ENCODE measurements at regions not wholly inside any gene's neighbourhood (a gene's known extent, or its start where the extent isn't known, plus 50 kb on each side); places are given as distances from the start of the nearest gene placed in this dataset.

- Histone ChIP-seq H3K4me3 (ENCODE audit: low read length) (no peak overlapping the region), H3K9me3 (ENCODE audit: control insufficient read depth, low read depth, low read length) (no peaks in the 10 kb centered on the region), H3K27ac (ENCODE audit: low read length) (no peak overlapping the region), H3K4me1 (ENCODE audit: control insufficient read depth, insufficient read depth, low read length) (no peaks in the 10 kb centered on the region), H3K27me3 (ENCODE audit: control insufficient read depth, insufficient read depth, low read length) (no peaks in the 10 kb centered on the region), H3K36me3 (ENCODE audit: control insufficient read depth, insufficient read depth, low read length) (no peaks in the 10 kb centered on the region)
- WGBS (ENCODE audit: insufficient coverage, low lambda C conversion rate) = 100% methylated on average over 1 of the region's 1 CpG
- DNase-seq = no peak
Observed at GRCh38 chr3:8266730-8267131, 234.9 kb upstream of the LMCD1 start.

GRCh38 chr3:8273479-8273878 lies 228.1 kb upstream of the LMCD1 start:
- no peaks in the 10 kb centered on the region for H3K4me1 ChIP-seq (ENCODE audit: control insufficient read depth, insufficient read depth, low read length)
- H3K4me3 ChIP-seq (ENCODE audit: low read length) = no peak overlapping the region
- H3K36me3 ChIP-seq (ENCODE audit: control insufficient read depth, insufficient read depth, low read length) = no peaks in the 10 kb centered on the region
- no peak for DNase-seq
- no peaks in the 10 kb centered on the region for H3K9me3 ChIP-seq (ENCODE audit: control insufficient read depth, low read depth, low read length)
- H3K27ac ChIP-seq (ENCODE audit: low read length) = no peak overlapping the region
- no peaks in the 10 kb centered on the region for H3K27me3 ChIP-seq (ENCODE audit: control insufficient read depth, insufficient read depth, low read length)
- no CpG with 5 or more reads among the region's 5 CpGs for WGBS (ENCODE audit: insufficient coverage, low lambda C conversion rate)

- Histone ChIP-seq H3K4me1 (ENCODE audit: control insufficient read depth, insufficient read depth, low read length) (no peaks in the 10 kb centered on the region), H3K27me3 (ENCODE audit: control insufficient read depth, insufficient read depth, low read length) (no peaks in the 10 kb centered on the region), H3K27ac (ENCODE audit: low read length) (no peak overlapping the region), H3K36me3 (ENCODE audit: control insufficient read depth, insufficient read depth, low read length) (no peaks in the 10 kb centered on the region), H3K4me3 (ENCODE audit: low read length) (no peak overlapping the region), H3K9me3 (ENCODE audit: control insufficient read depth, low read depth, low read length) (no peaks in the 10 kb centered on the region)
- no CpG with 5 or more reads among the region's 3 CpGs for WGBS (ENCODE audit: insufficient coverage, low lambda C conversion rate)
- no peak for DNase-seq
Observed at GRCh38 chr3:8276056-8276455, 225.6 kb upstream of the LMCD1 start.

- H3K27me3 ChIP-seq (ENCODE audit: control insufficient read depth, insufficient read depth, low read length) = no peaks in the 10 kb centered on the region
- 100% methylated on average over 1 of the region's 2 CpGs for WGBS (ENCODE audit: insufficient coverage, low lambda C conversion rate)
- DNase-seq = no peak
- H3K4me3 ChIP-seq (ENCODE audit: low read length) = no peak overlapping the region
- H3K27ac ChIP-seq (ENCODE audit: low read length) = no peak overlapping the region
- no peaks in the 10 kb centered on the region for H3K36me3 ChIP-seq (ENCODE audit: control insufficient read depth, insufficient read depth, low read length)
- H3K9me3 ChIP-seq (ENCODE audit: control insufficient read depth, low read depth, low read length) = no peaks in the 10 kb centered on the region
- no peaks in the 10 kb centered on the region for H3K4me1 ChIP-seq (ENCODE audit: control insufficient read depth, insufficient read depth, low read length)
Observed at GRCh38 chr3:8276506-8276905, 225.1 kb upstream of the LMCD1 start.

- H3K27ac ChIP-seq (ENCODE audit: low read length) = no peak overlapping the region
- H3K9me3 ChIP-seq (ENCODE audit: control insufficient read depth, low read depth, low read length) = no peaks in the 10 kb centered on the region
- WGBS (ENCODE audit: insufficient coverage, low lambda C conversion rate) = no CpG with 5 or more reads among the region's 7 CpGs
- no peak for DNase-seq
- H3K27me3 ChIP-seq (ENCODE audit: control insufficient read depth, insufficient read depth, low read length) = no peaks in the 10 kb centered on the region
- H3K4me1 ChIP-seq (ENCODE audit: control insufficient read depth, insufficient read depth, low read length) = no peaks in the 10 kb centered on the region
- no peaks in the 10 kb centered on the region for H3K36me3 ChIP-seq (ENCODE audit: control insufficient read depth, insufficient read depth, low read length)
- no peak overlapping the region for H3K4me3 ChIP-seq (ENCODE audit: low read length)
Observed at GRCh38 chr3:8278448-8278847, 223.2 kb upstream of the LMCD1 start.

GRCh38 chr3:8279476-8279875 lies 222.1 kb upstream of the LMCD1 start:
- no peak for DNase-seq
- H3K27me3 ChIP-seq (ENCODE audit: control insufficient read depth, insufficient read depth, low read length) = no peaks in the 10 kb centered on the region
- no peaks in the 10 kb centered on the region for H3K9me3 ChIP-seq (ENCODE audit: control insufficient read depth, low read depth, low read length)
- no peak overlapping the region for H3K4me3 ChIP-seq (ENCODE audit: low read length)
- no peak overlapping the region for H3K27ac ChIP-seq (ENCODE audit: low read length)
- WGBS (ENCODE audit: insufficient coverage, low lambda C conversion rate) = no CpG with 5 or more reads among the region's 7 CpGs
- H3K4me1 ChIP-seq (ENCODE audit: control insufficient read depth, insufficient read depth, low read length) = no peaks in the 10 kb centered on the region
- H3K36me3 ChIP-seq (ENCODE audit: control insufficient read depth, insufficient read depth, low read length) = no peaks in the 10 kb centered on the region

GRCh38 chr3:8279886-8280550 lies 221.6 kb upstream of the LMCD1 start:
- H3K9me3 ChIP-seq (ENCODE audit: control insufficient read depth, low read depth, low read length) = no peaks in the 10 kb centered on the region
- no peak overlapping the region for H3K4me3 ChIP-seq (ENCODE audit: low read length)
- no peaks in the 10 kb centered on the region for H3K4me1 ChIP-seq (ENCODE audit: control insufficient read depth, insufficient read depth, low read length)
- 20% methylated on average over 1 of the region's 5 CpGs for WGBS (ENCODE audit: insufficient coverage, low lambda C conversion rate)
- DNase-seq = no peak
- no peaks in the 10 kb centered on the region for H3K27me3 ChIP-seq (ENCODE audit: control insufficient read depth, insufficient read depth, low read length)
- no peak overlapping the region for H3K27ac ChIP-seq (ENCODE audit: low read length)
- H3K36me3 ChIP-seq (ENCODE audit: control insufficient read depth, insufficient read depth, low read length) = no peaks in the 10 kb centered on the region

GRCh38 chr3:8282541-8283165 lies 219.0 kb upstream of the LMCD1 start:
- Histone ChIP-seq H3K36me3 (ENCODE audit: control insufficient read depth, insufficient read depth, low read length) (no peaks in the 10 kb centered on the region), H3K9me3 (ENCODE audit: control insufficient read depth, low read depth, low read length) (no peaks in the 10 kb centered on the region), H3K27me3 (ENCODE audit: control insufficient read depth, insufficient read depth, low read length) (no peaks in the 10 kb centered on the region), H3K4me3 (ENCODE audit: low read length) (no peak overlapping the region), H3K4me1 (ENCODE audit: control insufficient read depth, insufficient read depth, low read length) (no peaks in the 10 kb centered on the region), H3K27ac (ENCODE audit: low read length) (no peak overlapping the region)
- no peak for DNase-seq

- H3K9me3 ChIP-seq (ENCODE audit: control insufficient read depth, low read depth, low read length) = no peaks in the 10 kb centered on the region
- H3K27me3 ChIP-seq (ENCODE audit: control insufficient read depth, insufficient read depth, low read length) = no peaks in the 10 kb centered on the region
- DNase-seq = no peak
- no peak overlapping the region for H3K4me3 ChIP-seq (ENCODE audit: low read length)
- no peaks in the 10 kb centered on the region for H3K36me3 ChIP-seq (ENCODE audit: control insufficient read depth, insufficient read depth, low read length)
- H3K4me1 ChIP-seq (ENCODE audit: control insufficient read depth, insufficient read depth, low read length) = no peaks in the 10 kb centered on the region
- no CpG with 5 or more reads among the region's 1 CpG for WGBS (ENCODE audit: insufficient coverage, low lambda C conversion rate)
- no peak overlapping the region for H3K27ac ChIP-seq (ENCODE audit: low read length)
Observed at GRCh38 chr3:8283193-8283592, 218.4 kb upstream of the LMCD1 start.

- DNase-seq = no peak
- Histone ChIP-seq H3K27me3 (ENCODE audit: control insufficient read depth, insufficient read depth, low read length) (no peaks in the 10 kb centered on the region), H3K36me3 (ENCODE audit: control insufficient read depth, insufficient read depth, low read length) (no peaks in the 10 kb centered on the region), H3K4me1 (ENCODE audit: control insufficient read depth, insufficient read depth, low read length) (no peaks in the 10 kb centered on the region), H3K9me3 (ENCODE audit: control insufficient read depth, low read depth, low read length) (no peaks in the 10 kb centered on the region), H3K27ac (ENCODE audit: low read length) (no peak overlapping the region), H3K4me3 (ENCODE audit: low read length) (no peak overlapping the region)
- no CpG with 5 or more reads among the region's 5 CpGs for WGBS (ENCODE audit: insufficient coverage, low lambda C conversion rate)
Observed at GRCh38 chr3:8286086-8286485, 215.5 kb upstream of the LMCD1 start.

- Histone ChIP-seq H3K36me3 (ENCODE audit: control insufficient read depth, insufficient read depth, low read length) (no peaks in the 10 kb centered on the region), H3K4me1 (ENCODE audit: control insufficient read depth, insufficient read depth, low read length) (no peaks in the 10 kb centered on the region), H3K9me3 (ENCODE audit: control insufficient read depth, low read depth, low read length) (no peaks in the 10 kb centered on the region), H3K27me3 (ENCODE audit: control insufficient read depth, insufficient read depth, low read length) (no peaks in the 10 kb centered on the region), H3K4me3 (ENCODE audit: low read length) (no peak overlapping the region), H3K27ac (ENCODE audit: low read length) (no peak overlapping the region)
- no peak for DNase-seq
Observed at GRCh38 chr3:8286749-8287148, 214.9 kb upstream of the LMCD1 start.

Data from large intestine (tissue), 3 donors.